ENCODE measurements at regions not wholly inside any gene's neighbourhood (a gene's known extent, or its start where the extent isn't known, plus 50 kb on each side); places are given as distances from the start of the nearest gene placed in this dataset.

GRCh38 chr2:234597576-234597861 is 100.6 kb upstream of the ARL4C start:
- no peak for TF ChIP-seq EZH2 (IDR thresholded peaks at IDR 0.05; ENCODE audit: borderline replicate concordance, low read depth, low read length, poor library complexity, severe bottlenecking)
- TF ChIP-seq CTCF (conservative IDR thresholded peaks at IDR 0.05; ENCODE audit: low read depth, low read length) = no peak

Measured in A673 (cell line).